Cardiac fibroblast (primary cell): ENCODE measurements at regions not wholly inside any gene's neighbourhood (a gene's known extent, or its start where the extent isn't known, plus 50 kb on each side); places are given as distances from the start of the nearest gene placed in this dataset.

Source experiments
- DNase-seq, 2 donors: peaks; one replicate each; pipeline versions ENCODE4 v3.0.0 to v3.0.0-alpha.2; 2010; ENCODE audit warnings: low read depth in 2 of 2
- H3K4me3 ChIP-seq, 2 donors: replicated peaks in 1 of 2; 1 replicate in 1 of 2; 2 replicates in 1 of 2; pipeline ENCODE4 v1.5.1; 2011; ENCODE audit warnings: low read depth in 2 of 2, low read length in 2 of 2, mild to moderate bottlenecking in 2 of 2, moderate library complexity in 1 of 2
- TF ChIP-seq, protein P1 (sequence below): IDR thresholded peaks from one replicate; pipeline ENCODE4 v1.5.1; 2011; ENCODE audit warnings: low read depth, mild to moderate bottlenecking, low read length, inconsistent platforms

GRCh38 chr10:33497338-33497737 lies 162.9 kb upstream of the NRP1 start:
- TF ChIP-seq, protein P1, sequence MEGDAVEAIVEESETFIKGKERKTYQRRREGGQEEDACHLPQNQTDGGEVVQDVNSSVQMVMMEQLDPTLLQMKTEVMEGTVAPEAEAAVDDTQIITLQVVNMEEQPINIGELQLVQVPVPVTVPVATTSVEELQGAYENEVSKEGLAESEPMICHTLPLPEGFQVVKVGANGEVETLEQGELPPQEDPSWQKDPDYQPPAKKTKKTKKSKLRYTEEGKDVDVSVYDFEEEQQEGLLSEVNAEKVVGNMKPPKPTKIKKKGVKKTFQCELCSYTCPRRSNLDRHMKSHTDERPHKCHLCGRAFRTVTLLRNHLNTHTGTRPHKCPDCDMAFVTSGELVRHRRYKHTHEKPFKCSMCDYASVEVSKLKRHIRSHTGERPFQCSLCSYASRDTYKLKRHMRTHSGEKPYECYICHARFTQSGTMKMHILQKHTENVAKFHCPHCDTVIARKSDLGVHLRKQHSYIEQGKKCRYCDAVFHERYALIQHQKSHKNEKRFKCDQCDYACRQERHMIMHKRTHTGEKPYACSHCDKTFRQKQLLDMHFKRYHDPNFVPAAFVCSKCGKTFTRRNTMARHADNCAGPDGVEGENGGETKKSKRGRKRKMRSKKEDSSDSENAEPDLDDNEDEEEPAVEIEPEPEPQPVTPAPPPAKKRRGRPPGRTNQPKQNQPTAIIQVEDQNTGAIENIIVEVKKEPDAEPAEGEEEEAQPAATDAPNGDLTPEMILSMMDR, result no peak

DNA sequence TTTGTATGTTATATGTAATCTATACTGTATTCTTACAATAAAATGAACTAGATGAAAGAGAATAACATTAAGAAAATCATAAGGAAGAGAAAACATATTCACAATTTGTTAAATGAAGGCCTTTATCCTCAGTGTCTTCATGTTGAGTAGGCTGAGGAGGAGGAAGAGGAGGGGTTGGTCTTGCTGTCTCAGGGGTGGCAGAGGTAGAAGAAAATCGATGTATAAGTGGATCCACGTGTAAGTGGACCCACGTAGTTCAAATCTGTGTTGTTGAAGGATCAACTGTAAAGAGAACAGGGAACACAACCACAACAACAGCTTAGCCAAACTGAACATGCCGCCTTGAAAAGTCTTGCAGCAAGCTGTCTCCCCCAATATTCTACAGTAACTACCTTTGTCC lies 161.6 kb upstream of the NRP1 start:
- H3K4me3 ChIP-seq, result no peak overlapping the region
- DNase-seq, result no peak
- TF ChIP-seq, protein P1, result no peak

More at GRCh38 chr10:33497338-33497737, 162.9 kb upstream of the NRP1 start:
- no peak overlapping the region for H3K4me3 ChIP-seq
- no peak for DNase-seq

DNA sequence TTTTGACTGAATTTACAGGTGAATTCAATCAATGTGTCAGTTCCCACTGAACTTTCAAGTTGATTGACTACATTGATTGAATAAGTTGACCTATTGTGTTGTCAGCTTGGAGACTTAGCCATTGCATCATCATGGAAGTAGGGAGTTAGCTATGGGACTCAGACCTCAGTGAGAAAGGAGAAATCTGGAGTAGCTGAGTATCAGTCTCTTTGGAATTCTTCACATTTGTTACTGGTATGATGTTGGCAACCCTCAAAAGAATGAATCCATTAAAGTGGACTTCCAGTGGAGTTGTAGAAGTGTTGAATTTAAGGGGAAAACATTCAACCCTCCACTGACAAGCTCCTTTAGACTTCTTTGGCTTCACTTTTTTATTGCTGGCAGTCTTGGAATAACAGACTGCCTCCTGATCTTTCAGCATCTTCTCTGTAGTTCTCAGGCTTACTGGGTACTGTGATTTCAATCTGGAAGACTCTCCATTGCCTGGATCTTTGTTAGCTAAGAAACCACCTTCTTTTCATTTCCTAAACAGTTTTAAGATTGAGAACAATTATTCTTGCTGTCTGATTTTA lies 160.3 kb upstream of the NRP1 start:
- H3K4me3 ChIP-seq, result no peak overlapping the region
- no peak for DNase-seq
- TF ChIP-seq, protein P1, result no peak

- H3K4me3 ChIP-seq, result no peak overlapping the region
- DNase-seq, result no peak
- TF ChIP-seq, protein P1, result no peak
Measured at GRCh38 chr10:33493978-33494377, 159.5 kb upstream of the NRP1 start.

DNA sequence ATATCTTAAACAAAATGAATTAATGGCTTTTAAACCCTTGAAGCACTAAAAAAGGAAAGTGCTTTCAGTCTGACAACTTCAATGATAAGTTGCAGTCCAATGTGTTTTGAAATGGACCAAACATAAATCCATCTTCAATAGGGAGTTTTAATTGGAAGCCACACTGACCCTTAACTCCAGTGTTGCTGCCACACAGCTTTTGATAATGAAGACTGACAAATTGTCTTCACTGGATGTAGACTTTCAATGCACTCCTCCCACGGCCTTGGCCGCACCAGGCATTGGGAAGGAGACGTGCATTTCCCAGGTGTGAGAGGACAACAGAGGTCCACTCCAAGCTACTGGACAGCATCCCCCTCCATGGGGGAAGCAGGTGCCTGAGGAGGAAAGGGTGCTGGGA lies 159.0 kb upstream of the NRP1 start:
- TF ChIP-seq, protein P1, result no peak
- DNase-seq, result no peak
- H3K4me3 ChIP-seq, result no peak overlapping the region

DNA sequence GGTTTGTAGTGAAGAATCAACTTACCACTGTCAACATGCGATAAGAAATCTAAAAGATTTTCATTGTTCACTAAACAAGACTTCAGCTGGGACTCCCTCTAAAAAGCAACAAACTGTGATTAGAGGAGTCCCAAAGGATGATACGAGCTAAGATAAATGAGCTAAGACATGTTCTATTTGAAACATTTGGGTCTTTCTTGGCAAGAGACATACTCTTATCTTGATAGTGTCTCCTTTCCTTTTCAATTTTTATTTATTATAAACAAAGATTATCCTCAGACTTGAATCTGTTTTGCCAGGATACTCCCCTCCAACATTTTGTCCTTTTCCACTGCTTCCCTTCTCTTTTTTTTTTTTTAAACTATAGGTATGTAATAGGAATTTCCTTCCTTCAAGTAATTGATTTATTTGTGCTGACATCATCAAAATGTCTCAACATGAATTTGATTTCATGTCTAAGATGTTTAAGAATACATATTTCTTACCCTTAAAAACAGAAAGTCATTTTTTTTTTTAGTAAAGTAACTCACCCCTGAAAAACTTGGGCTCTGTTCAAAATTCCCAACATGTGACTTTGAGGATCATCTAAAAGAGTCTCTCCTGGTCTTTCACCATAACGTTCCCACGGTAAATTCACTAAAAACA lies 158.4 kb upstream of the NRP1 start:
- TF ChIP-seq, protein P1, result no peak
- DNase-seq, result no peak

More for the DNA sequence above, 158.4 kb upstream of the NRP1 start:
- no peak overlapping the region for H3K4me3 ChIP-seq
